ENCODE measurements at regions not wholly inside any gene's neighbourhood (a gene's known extent, or its start where the extent isn't known, plus 50 kb on each side); places are given as distances from the start of the nearest gene placed in this dataset.
A peak's percentile ranks its signal among the peaks of the same experiment; 100 is the strongest.

GRCh38 chr3:194824701-194825111 is 139.0 kb downstream of the FAM43A start:
- Histone ChIP-seq H3K4me1 (peaks cover 19% of the 10 kb centered on the region in 2 donors), H3K27me3 (no peaks in the 10 kb centered on the region), H3K4me3 (peak overlapping the region in 2 of 4 donors; percentile 6 to 16), H3K9me3 (no peaks in the 10 kb centered on the region), H3K27ac (peak overlapping the region; percentile 39 to 77 (median 67)), H3K36me3 (no peaks in the 10 kb centered on the region)
- peak; percentile 90 to 93 for ATAC-seq
- intact Hi-C loops (cut with DNase I; ENCODE audit: low total_unique reads) = loop anchor here (2.0 to 5.0 kb wide), 2 partner anchors 30 to 57 kb away; no protein-coding TSS in a partner anchor
- in situ Hi-C loops (cut with MboI; ENCODE audit: low sequenced_read_pairs in 4 of 4) = no loop called here
- peak; percentile 71 to 75 for DNase-seq
- TF ChIP-seq POLR2A (IDR thresholded peaks at IDR 0.05) = peak; percentile 44 to 55
- TF ChIP-seq, protein P1, sequence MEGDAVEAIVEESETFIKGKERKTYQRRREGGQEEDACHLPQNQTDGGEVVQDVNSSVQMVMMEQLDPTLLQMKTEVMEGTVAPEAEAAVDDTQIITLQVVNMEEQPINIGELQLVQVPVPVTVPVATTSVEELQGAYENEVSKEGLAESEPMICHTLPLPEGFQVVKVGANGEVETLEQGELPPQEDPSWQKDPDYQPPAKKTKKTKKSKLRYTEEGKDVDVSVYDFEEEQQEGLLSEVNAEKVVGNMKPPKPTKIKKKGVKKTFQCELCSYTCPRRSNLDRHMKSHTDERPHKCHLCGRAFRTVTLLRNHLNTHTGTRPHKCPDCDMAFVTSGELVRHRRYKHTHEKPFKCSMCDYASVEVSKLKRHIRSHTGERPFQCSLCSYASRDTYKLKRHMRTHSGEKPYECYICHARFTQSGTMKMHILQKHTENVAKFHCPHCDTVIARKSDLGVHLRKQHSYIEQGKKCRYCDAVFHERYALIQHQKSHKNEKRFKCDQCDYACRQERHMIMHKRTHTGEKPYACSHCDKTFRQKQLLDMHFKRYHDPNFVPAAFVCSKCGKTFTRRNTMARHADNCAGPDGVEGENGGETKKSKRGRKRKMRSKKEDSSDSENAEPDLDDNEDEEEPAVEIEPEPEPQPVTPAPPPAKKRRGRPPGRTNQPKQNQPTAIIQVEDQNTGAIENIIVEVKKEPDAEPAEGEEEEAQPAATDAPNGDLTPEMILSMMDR (IDR thresholded peaks at IDR 0.05 in 4 of 5, conservative IDR thresholded peaks at IDR 0.05 in 1 of 5) = no peak

- Histone ChIP-seq H3K27me3 (no peaks in the 10 kb centered on the region), H3K9me3 (no peaks in the 10 kb centered on the region), H3K4me3 (no peak overlapping the region), H3K27ac (no peak overlapping the region), H3K36me3 (no peaks in the 10 kb centered on the region), H3K4me1 (peaks cover 19% of the 10 kb centered on the region in 2 donors)
- TF ChIP-seq POLR2A (IDR thresholded peaks at IDR 0.05) = no peak
- TF ChIP-seq, protein P1 (IDR thresholded peaks at IDR 0.05 in 4 of 5, conservative IDR thresholded peaks at IDR 0.05 in 1 of 5) = no peak
- in situ Hi-C loops (cut with MboI; ENCODE audit: low sequenced_read_pairs in 4 of 4) (no loop called here), intact Hi-C loops (cut with DNase I; ENCODE audit: low total_unique reads) (no loop called here)
- ATAC-seq (no peak), DNase-seq (no peak)
Observed at GRCh38 chr3:194826594-194826993, 140.9 kb downstream of the FAM43A start.

- Histone ChIP-seq H3K4me1 (peaks cover 19% of the 10 kb centered on the region in 2 donors), H3K27ac (no peak overlapping the region), H3K9me3 (no peaks in the 10 kb centered on the region), H3K36me3 (no peaks in the 10 kb centered on the region), H3K27me3 (no peaks in the 10 kb centered on the region), H3K4me3 (no peak overlapping the region)
- no peak for DNase-seq
- no peak for ATAC-seq
- intact Hi-C loops (cut with DNase I; ENCODE audit: low total_unique reads) = no loop called here
- in situ Hi-C loops (cut with MboI; ENCODE audit: low sequenced_read_pairs in 4 of 4) = no loop called here
- no peak for TF ChIP-seq POLR2A (IDR thresholded peaks at IDR 0.05)
- TF ChIP-seq, protein P1 (IDR thresholded peaks at IDR 0.05 in 4 of 5, conservative IDR thresholded peaks at IDR 0.05 in 1 of 5) = no peak
Observed at GRCh38 chr3:194827486-194827885, 141.8 kb downstream of the FAM43A start.

- Histone ChIP-seq H3K9me3 (no peaks in the 10 kb centered on the region), H3K27ac (no peak overlapping the region), H3K27me3 (no peaks in the 10 kb centered on the region), H3K4me3 (no peak overlapping the region), H3K4me1 (peaks cover 19% of the 10 kb centered on the region in 2 donors), H3K36me3 (no peaks in the 10 kb centered on the region)
- TF ChIP-seq POLR2A (IDR thresholded peaks at IDR 0.05) = no peak
- TF ChIP-seq, protein P1 (IDR thresholded peaks at IDR 0.05 in 4 of 5, conservative IDR thresholded peaks at IDR 0.05 in 1 of 5) = no peak
- ATAC-seq (no peak), DNase-seq (no peak)
- intact Hi-C loops (cut with DNase I; ENCODE audit: low total_unique reads) = no loop called here
- in situ Hi-C loops (cut with MboI; ENCODE audit: low sequenced_read_pairs in 4 of 4) = no loop called here
Observed at GRCh38 chr3:194828116-194828515, 142.4 kb downstream of the FAM43A start.

GRCh38 chr3:194828926-194829325 is 143.2 kb downstream of the FAM43A start:
- Histone ChIP-seq H3K4me3 (no peak overlapping the region), H3K27me3 (no peaks in the 10 kb centered on the region), H3K36me3 (no peaks in the 10 kb centered on the region), H3K9me3 (no peaks in the 10 kb centered on the region), H3K27ac (no peak overlapping the region), H3K4me1 (peaks cover 15 to 16% of the 10 kb centered on the region in 2 donors)
- TF ChIP-seq POLR2A (IDR thresholded peaks at IDR 0.05) = no peak
- TF ChIP-seq, protein P1 (IDR thresholded peaks at IDR 0.05 in 4 of 5, conservative IDR thresholded peaks at IDR 0.05 in 1 of 5) = no peak
- in situ Hi-C loops (cut with MboI; ENCODE audit: low sequenced_read_pairs in 4 of 4) (no loop called here), intact Hi-C loops (cut with DNase I; ENCODE audit: low total_unique reads) (no loop called here)
- ATAC-seq (no peak), DNase-seq (no peak)

Data from gastrocnemius medialis (tissue), 4 donors.